ENCODE measurements at regions not wholly inside any gene's neighbourhood (a gene's known extent, or its start where the extent isn't known, plus 50 kb on each side); places are given as distances from the start of the nearest gene placed in this dataset.

GRCh38 chr15:87099916-87100315 lies 1020.2 kb downstream of the AGBL1 start:
- no peak for ATAC-seq
- CTCF ChIA-PET = no interaction called here
- POLR2A ChIA-PET = no interaction called here

More at GRCh38 chr15:87099916-87100315, 1020.2 kb downstream of the AGBL1 start:
- H2AFZ ChIP-seq (ENCODE audit: low read depth, low read length, poor library complexity, severe bottlenecking) = no peak overlapping the region
- H3K4me2 ChIP-seq (ENCODE audit: low read length) = no peak overlapping the region
- no TSS peak for BruUV-seq (replicated peaks)
- H3K79me2 ChIP-seq (ENCODE audit: insufficient read depth, low read length) = no peaks in the 10 kb centered on the region
- H3K27me3 ChIP-seq (ENCODE audit: insufficient read depth, low read length) = no peaks in the 10 kb centered on the region
- intact Hi-C loops (cut with micrococcal nuclease) = no loop called here
- H3K27ac ChIP-seq (ENCODE audit: low read depth, low read length) = no peak overlapping the region
- no peaks in the 10 kb centered on the region for H4K20me1 ChIP-seq (ENCODE audit: insufficient read depth)
- no peaks in the 10 kb centered on the region for H3K36me3 ChIP-seq (ENCODE audit: control insufficient read depth in 1 of 2, insufficient read depth in 2 of 2, low read length in 2 of 2)
- H3K9me3 ChIP-seq (ENCODE audit: control insufficient read depth in 1 of 2, insufficient read depth in 1 of 2, low read depth in 1 of 2, low read length in 2 of 2) = peaks cover 13 to 14% of the 10 kb centered on the region in 2 experiments; a peak in 2 of 4 replicates
- no peaks in the 10 kb centered on the region for H3K4me1 ChIP-seq (ENCODE audit: control insufficient read depth in 1 of 2, insufficient read depth in 2 of 2, low read length in 2 of 2)
- TF ChIP-seq FOSL1 (IDR thresholded peaks at IDR 0.05; ENCODE audit: low read depth) = no peak
- no peak for TF ChIP-seq EZH2phosphoT487 (IDR thresholded peaks at IDR 0.05; ENCODE audit: borderline replicate concordance)
- no peak for TF ChIP-seq EZH2 (IDR thresholded peaks at IDR 0.05)
- no peak for TF ChIP-seq SIN3A (IDR thresholded peaks at IDR 0.05; ENCODE audit: low read depth)
- no peak for TF ChIP-seq POLR2AphosphoS5 (IDR thresholded peaks at IDR 0.05; ENCODE audit: low read depth, low read length)
- TF ChIP-seq SRF (IDR thresholded peaks at IDR 0.05; ENCODE audit: low read depth) = no peak
- TF ChIP-seq ZNF274 (IDR thresholded peaks at IDR 0.05; ENCODE audit: low read depth, low read length) = no peak
- TF ChIP-seq RAD21 (IDR thresholded peaks at IDR 0.05; ENCODE audit: low read depth) = no peak
- no peak for TF ChIP-seq JUND (IDR thresholded peaks at IDR 0.05)
- no peak for TF ChIP-seq ATF3 (IDR thresholded peaks at IDR 0.05)
- no peak for TF ChIP-seq ELF1 (IDR thresholded peaks at IDR 0.05; ENCODE audit: borderline replicate concordance, low read depth)
- TF ChIP-seq CBX3 (IDR thresholded peaks at IDR 0.05; ENCODE audit: low read depth) = no peak
- TF ChIP-seq CEBPB (IDR thresholded peaks at IDR 0.05; ENCODE audit: low read depth) = no peak
- no peak for TF ChIP-seq REST (IDR thresholded peaks at IDR 0.05; ENCODE audit: low read depth)
- H3K9ac ChIP-seq (ENCODE audit: low read length) = no peak overlapping the region
- no peaks in the 10 kb centered on the region for H3K9me2 ChIP-seq (ENCODE audit: insufficient read depth)
- RAD21 ChIA-PET (ENCODE audit: low non-redundant PET in 1 of 2, low total read pairs in 2 of 2, uncharacterized antibody in 2 of 2, unreplicated experiment in 2 of 2) = no interaction called here
- H3K4me3 ChIP-seq (replicated peaks in 1 of 2; ENCODE audit: low read depth in 1 of 2, low read length in 2 of 2) = no peak overlapping the region
- no peak for DNase-seq (ENCODE audit: low read depth, low spot score)
